ENCODE measurements at regions not wholly inside any gene's neighbourhood (a gene's known extent, or its start where the extent isn't known, plus 50 kb on each side); places are given as distances from the start of the nearest gene placed in this dataset.

DNA sequence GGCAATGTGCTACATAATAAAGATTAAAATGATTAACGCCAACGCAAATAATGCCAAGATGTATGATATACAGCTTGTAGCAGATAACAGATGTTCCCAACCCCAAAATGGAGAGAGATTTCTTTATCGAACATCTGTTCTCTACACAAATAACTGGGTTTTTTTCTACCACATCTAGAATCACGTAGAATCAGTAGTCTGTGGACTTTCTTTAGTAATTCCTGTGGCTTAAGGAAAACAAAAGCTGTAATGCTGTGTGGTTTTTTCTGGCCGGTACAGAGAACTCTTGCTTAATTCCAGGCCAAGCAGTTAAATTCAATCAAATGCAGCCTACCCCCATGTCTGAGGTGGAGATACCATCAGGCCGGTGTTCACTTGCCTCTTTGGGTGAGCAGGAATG is 303.4 kb downstream of the FAT3 start:
- no peaks in the 10 kb centered on the region for H4K20me1 ChIP-seq (ENCODE audit: insufficient read depth)
- H3F3A ChIP-seq (ENCODE audit: insufficient read depth, low read length, poor library complexity, severe bottlenecking): no peaks in the 10 kb centered on the region
- H3K9me2 ChIP-seq (ENCODE audit: insufficient read depth, low read length): no peaks in the 10 kb centered on the region
- H3K27me3 ChIP-seq (ENCODE audit: insufficient read depth, low read depth, low read length): no peaks in the 10 kb centered on the region
- no peak overlapping the region for H3K9ac ChIP-seq (ENCODE audit: low read length)
- no peak for TF ChIP-seq POLR2AphosphoS5 (IDR thresholded peaks at IDR 0.05)
- TF ChIP-seq, protein P1, sequence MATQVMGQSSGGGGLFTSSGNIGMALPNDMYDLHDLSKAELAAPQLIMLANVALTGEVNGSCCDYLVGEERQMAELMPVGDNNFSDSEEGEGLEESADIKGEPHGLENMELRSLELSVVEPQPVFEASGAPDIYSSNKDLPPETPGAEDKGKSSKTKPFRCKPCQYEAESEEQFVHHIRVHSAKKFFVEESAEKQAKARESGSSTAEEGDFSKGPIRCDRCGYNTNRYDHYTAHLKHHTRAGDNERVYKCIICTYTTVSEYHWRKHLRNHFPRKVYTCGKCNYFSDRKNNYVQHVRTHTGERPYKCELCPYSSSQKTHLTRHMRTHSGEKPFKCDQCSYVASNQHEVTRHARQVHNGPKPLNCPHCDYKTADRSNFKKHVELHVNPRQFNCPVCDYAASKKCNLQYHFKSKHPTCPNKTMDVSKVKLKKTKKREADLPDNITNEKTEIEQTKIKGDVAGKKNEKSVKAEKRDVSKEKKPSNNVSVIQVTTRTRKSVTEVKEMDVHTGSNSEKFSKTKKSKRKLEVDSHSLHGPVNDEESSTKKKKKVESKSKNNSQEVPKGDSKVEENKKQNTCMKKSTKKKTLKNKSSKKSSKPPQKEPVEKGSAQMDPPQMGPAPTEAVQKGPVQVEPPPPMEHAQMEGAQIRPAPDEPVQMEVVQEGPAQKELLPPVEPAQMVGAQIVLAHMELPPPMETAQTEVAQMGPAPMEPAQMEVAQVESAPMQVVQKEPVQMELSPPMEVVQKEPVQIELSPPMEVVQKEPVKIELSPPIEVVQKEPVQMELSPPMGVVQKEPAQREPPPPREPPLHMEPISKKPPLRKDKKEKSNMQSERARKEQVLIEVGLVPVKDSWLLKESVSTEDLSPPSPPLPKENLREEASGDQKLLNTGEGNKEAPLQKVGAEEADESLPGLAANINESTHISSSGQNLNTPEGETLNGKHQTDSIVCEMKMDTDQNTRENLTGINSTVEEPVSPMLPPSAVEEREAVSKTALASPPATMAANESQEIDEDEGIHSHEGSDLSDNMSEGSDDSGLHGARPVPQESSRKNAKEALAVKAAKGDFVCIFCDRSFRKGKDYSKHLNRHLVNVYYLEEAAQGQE (IDR thresholded peaks at IDR 0.05; ENCODE audit: borderline replicate concordance): no peak
- TF ChIP-seq, protein P2, sequence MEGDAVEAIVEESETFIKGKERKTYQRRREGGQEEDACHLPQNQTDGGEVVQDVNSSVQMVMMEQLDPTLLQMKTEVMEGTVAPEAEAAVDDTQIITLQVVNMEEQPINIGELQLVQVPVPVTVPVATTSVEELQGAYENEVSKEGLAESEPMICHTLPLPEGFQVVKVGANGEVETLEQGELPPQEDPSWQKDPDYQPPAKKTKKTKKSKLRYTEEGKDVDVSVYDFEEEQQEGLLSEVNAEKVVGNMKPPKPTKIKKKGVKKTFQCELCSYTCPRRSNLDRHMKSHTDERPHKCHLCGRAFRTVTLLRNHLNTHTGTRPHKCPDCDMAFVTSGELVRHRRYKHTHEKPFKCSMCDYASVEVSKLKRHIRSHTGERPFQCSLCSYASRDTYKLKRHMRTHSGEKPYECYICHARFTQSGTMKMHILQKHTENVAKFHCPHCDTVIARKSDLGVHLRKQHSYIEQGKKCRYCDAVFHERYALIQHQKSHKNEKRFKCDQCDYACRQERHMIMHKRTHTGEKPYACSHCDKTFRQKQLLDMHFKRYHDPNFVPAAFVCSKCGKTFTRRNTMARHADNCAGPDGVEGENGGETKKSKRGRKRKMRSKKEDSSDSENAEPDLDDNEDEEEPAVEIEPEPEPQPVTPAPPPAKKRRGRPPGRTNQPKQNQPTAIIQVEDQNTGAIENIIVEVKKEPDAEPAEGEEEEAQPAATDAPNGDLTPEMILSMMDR (IDR thresholded peaks at IDR 0.05; ENCODE audit: poor library complexity, severe bottlenecking): no peak
- TF ChIP-seq EP300 (conservative IDR thresholded peaks at IDR 0.05; ENCODE audit: poor library complexity, severe bottlenecking): no peak
- TF ChIP-seq MXI1 (conservative IDR thresholded peaks at IDR 0.05; ENCODE audit: poor library complexity, severe bottlenecking): no peak
- TF ChIP-seq TAF1 (IDR thresholded peaks at IDR 0.05; ENCODE audit: low read depth): no peak
- no peak for TF ChIP-seq RAD21 (conservative IDR thresholded peaks at IDR 0.05)
- TF ChIP-seq EZH2 (IDR thresholded peaks at IDR 0.05; ENCODE audit: borderline replicate concordance, insufficient read depth, low read length, poor library complexity, severe bottlenecking): no peak
- no peak for TF ChIP-seq SMC3 (conservative IDR thresholded peaks at IDR 0.05; ENCODE audit: poor library complexity)
- H3K4me2 ChIP-seq (ENCODE audit: low read length): no peak overlapping the region
- H2AFZ ChIP-seq (ENCODE audit: low read depth, low read length): no peak overlapping the region
- no peaks in the 10 kb centered on the region for H3K9me3 ChIP-seq (ENCODE audit: low read length)
- no peak overlapping the region for H3K4me3 ChIP-seq (ENCODE audit: low read length)
- no peak overlapping the region for H3K27ac ChIP-seq (ENCODE audit: low read length)
- peaks cover 2% of the 10 kb centered on the region for H3K36me3 ChIP-seq (ENCODE audit: insufficient read depth, low read length)
- H3K79me2 ChIP-seq (replicated peaks; ENCODE audit: insufficient read depth, low read length): peaks cover 3% of the 10 kb centered on the region

DNA sequence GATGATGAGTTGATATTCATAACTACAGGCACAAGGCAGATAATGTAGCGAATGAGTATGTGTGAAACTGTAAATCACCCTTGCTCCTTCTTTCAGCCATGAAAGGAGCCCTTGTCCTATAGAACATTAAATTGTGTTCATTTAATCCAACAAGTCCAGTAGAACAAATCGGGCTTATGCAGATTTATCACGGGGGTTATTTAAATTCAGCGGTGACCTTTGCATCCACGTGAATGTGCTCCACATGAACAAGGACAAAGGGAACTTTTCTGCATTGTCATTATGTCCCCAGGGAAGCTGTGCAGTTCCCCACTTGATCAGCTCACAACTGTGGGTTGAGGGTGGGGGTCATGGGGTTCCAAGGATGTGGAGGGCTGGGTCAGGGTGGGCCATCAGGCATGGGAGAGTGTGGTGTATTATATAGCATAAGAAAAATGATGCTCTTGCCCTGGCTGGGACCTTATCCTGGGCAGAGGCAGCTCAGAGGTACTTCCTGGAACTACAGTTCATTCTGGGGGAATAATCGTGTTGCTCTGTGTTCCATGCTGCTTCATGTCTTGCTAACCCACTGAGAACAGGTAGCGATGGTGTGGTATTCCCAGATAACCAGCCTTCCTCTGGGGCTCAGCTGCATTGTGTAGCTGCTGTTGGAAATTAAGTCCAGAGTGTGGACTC is 306.6 kb downstream of the FAT3 start:
- H3K9me3 ChIP-seq (ENCODE audit: low read length): no peaks in the 10 kb centered on the region

More for the DNA sequence above, 306.6 kb downstream of the FAT3 start:
- H3K9ac ChIP-seq (ENCODE audit: low read length): no peak overlapping the region
- TF ChIP-seq SMC3 (conservative IDR thresholded peaks at IDR 0.05; ENCODE audit: poor library complexity) (no peak), TAF1 (IDR thresholded peaks at IDR 0.05; ENCODE audit: low read depth) (no peak), EZH2 (IDR thresholded peaks at IDR 0.05; ENCODE audit: borderline replicate concordance, insufficient read depth, low read length, poor library complexity, severe bottlenecking) (no peak), RAD21 (conservative IDR thresholded peaks at IDR 0.05) (no peak), MXI1 (conservative IDR thresholded peaks at IDR 0.05; ENCODE audit: poor library complexity, severe bottlenecking) (no peak), EP300 (conservative IDR thresholded peaks at IDR 0.05; ENCODE audit: poor library complexity, severe bottlenecking) (no peak), POLR2AphosphoS5 (IDR thresholded peaks at IDR 0.05) (no peak)
- TF ChIP-seq, protein P2 (IDR thresholded peaks at IDR 0.05; ENCODE audit: poor library complexity, severe bottlenecking): no peak
- TF ChIP-seq, protein P1 (IDR thresholded peaks at IDR 0.05; ENCODE audit: borderline replicate concordance): no peak
- no peak overlapping the region for H3K27ac ChIP-seq (ENCODE audit: low read length)
- H4K20me1 ChIP-seq (ENCODE audit: insufficient read depth): no peaks in the 10 kb centered on the region
- no peak overlapping the region for H2AFZ ChIP-seq (ENCODE audit: low read depth, low read length)
- H3K27me3 ChIP-seq (ENCODE audit: insufficient read depth, low read depth, low read length): no peaks in the 10 kb centered on the region
- H3F3A ChIP-seq (ENCODE audit: insufficient read depth, low read length, poor library complexity, severe bottlenecking): no peaks in the 10 kb centered on the region
- H3K4me2 ChIP-seq (ENCODE audit: low read length): no peak overlapping the region
- no peaks in the 10 kb centered on the region for H3K36me3 ChIP-seq (ENCODE audit: insufficient read depth, low read length)
- no peak overlapping the region for H3K4me3 ChIP-seq (ENCODE audit: low read length)
- H3K79me2 ChIP-seq (replicated peaks; ENCODE audit: insufficient read depth, low read length): peaks cover 3% of the 10 kb centered on the region
- H3K9me2 ChIP-seq (ENCODE audit: insufficient read depth, low read length): no peaks in the 10 kb centered on the region

Measured in neural cell (in vitro differentiated cells).